Smooth muscle cell (in vitro differentiated cells): ENCODE measurements at regions not wholly inside any gene's neighbourhood (a gene's known extent, or its start where the extent isn't known, plus 50 kb on each side); places are given as distances from the start of the nearest gene placed in this dataset.

ENCODE experiments used
- DNase-seq: peaks from one replicate; lab custom pipeline; 2025; ENCODE audit not compliant: unreplicated experiment; lab: John Stamatoyannopoulos, UW
- H2AFZ ChIP-seq: fragments of 200-600 bp; sonication (generic); 2 replicates; pipeline ENCODE4 v1.6.0; 2016; ENCODE audit warnings: antibody characterized with exemption, low read depth, mild to moderate bottlenecking
- H3F3A ChIP-seq: fragments of 200-600 bp; sonication (generic); 2 replicates; pipeline ENCODE4 v1.6.0; 2017; ENCODE audit warnings: antibody characterized with exemption, low read depth
- H3K27ac ChIP-seq: fragments of 200-600 bp; sonication (generic); 2 replicates; pipeline ENCODE4 v1.5.1; 2016; ENCODE audit warnings: low read depth, mild to moderate bottlenecking
- H3K27me3 ChIP-seq: fragments of 200-600 bp; sonication (generic); 2 replicates; pipeline ENCODE4 v1.6.1; 2016; ENCODE audit warnings: low read depth, mild to moderate bottlenecking
- H3K36me3 ChIP-seq: fragments of 200-600 bp; sonication (generic); 2 replicates; pipeline ENCODE4 v1.5.1; 2016; ENCODE audit warnings: low read depth
- H3K4me1 ChIP-seq: fragments of 200-600 bp; sonication (generic); 2 replicates; pipeline ENCODE4 v1.5.1; 2016; ENCODE audit warnings: low read depth
- H3K4me2 ChIP-seq: fragments of 200-600 bp; sonication (generic); 2 replicates; pipeline ENCODE4 v1.6.0; 2016; ENCODE audit warnings: mild to moderate bottlenecking
- H3K4me3 ChIP-seq: fragments of 200-600 bp; sonication (generic); 2 replicates; pipeline ENCODE4 v1.5.1; 2016; ENCODE audit warnings: mild to moderate bottlenecking
- H3K79me2 ChIP-seq: fragments of 200-600 bp; sonication (generic); 2 replicates; pipeline ENCODE4 v1.6.0; 2016; ENCODE audit warnings: low read depth, mild to moderate bottlenecking
- H3K9ac ChIP-seq: fragments of 200-600 bp; sonication (generic); 2 replicates; pipeline ENCODE4 v1.6.0; 2016; ENCODE audit warnings: low read depth
- H3K9me3 ChIP-seq: fragments of 200-600 bp; sonication (generic); replicated peaks from 2 replicates; pipeline ENCODE4 v1.5.1; 2016; ENCODE audit warnings: low read depth
- H4K20me1 ChIP-seq: fragments of 200-600 bp; sonication (generic); 2 replicates; pipeline ENCODE4 v1.6.0; 2016; ENCODE audit warnings: low read depth
- WGBS: methylation state at CpG from one replicate; pipeline ENCODE4 v1.1.7; 2016; ENCODE audit warnings: low lambda C conversion rate; 5-methylcytosine and 5-hydroxymethylcytosine counted together
- TF ChIP-seq, protein P1 (sequence below): fragments of 200-600 bp; sonication (generic); IDR thresholded peaks from 2 replicates; pipeline ENCODE4 v1.5.1; 2017; ENCODE audit warnings: borderline replicate concordance, mild to moderate bottlenecking, antibody characterized with exemption; ENCODE audit not compliant: insufficient read depth, poor library complexity, severe bottlenecking

GRCh38 chr2:145740302-145740701 is 1220.4 kb upstream of the ZEB2 start:
- DNase-seq = no peak

DNA sequence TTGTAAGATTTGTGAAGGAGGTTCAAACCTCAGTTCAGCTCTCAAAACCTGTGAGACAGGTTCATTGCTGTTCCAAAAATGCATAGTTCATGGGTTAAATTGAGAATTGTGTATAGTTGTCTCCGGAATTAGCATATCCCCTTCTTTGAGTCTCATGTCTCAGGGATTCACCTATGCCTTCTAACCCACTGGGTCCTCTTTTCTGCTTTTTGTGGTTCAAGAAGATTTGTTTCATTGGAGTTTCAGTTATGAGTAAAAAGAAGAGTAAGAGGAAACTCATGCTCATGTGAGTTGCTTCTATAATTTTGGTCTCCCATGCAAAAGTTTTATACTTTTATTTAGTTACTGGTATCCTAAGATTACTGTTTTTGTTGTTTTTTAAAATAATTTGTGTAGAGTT is 1219.8 kb upstream of the ZEB2 start:
- H3K9ac ChIP-seq = no peak overlapping the region
- no peak for DNase-seq
- no peaks in the 10 kb centered on the region for H3F3A ChIP-seq
- no peak overlapping the region for H3K4me3 ChIP-seq
- no peak overlapping the region for H2AFZ ChIP-seq
- H3K27me3 ChIP-seq = no peaks in the 10 kb centered on the region
- H3K4me2 ChIP-seq = no peak overlapping the region
- H4K20me1 ChIP-seq = no peaks in the 10 kb centered on the region
- H3K27ac ChIP-seq = no peak overlapping the region
- H3K79me2 ChIP-seq = no peaks in the 10 kb centered on the region
- H3K9me3 ChIP-seq = no peaks in the 10 kb centered on the region
- 92% methylated on average over 1 of the region's 1 CpG for WGBS
- H3K36me3 ChIP-seq = no peaks in the 10 kb centered on the region
- no peaks in the 10 kb centered on the region for H3K4me1 ChIP-seq
- TF ChIP-seq, protein P1, sequence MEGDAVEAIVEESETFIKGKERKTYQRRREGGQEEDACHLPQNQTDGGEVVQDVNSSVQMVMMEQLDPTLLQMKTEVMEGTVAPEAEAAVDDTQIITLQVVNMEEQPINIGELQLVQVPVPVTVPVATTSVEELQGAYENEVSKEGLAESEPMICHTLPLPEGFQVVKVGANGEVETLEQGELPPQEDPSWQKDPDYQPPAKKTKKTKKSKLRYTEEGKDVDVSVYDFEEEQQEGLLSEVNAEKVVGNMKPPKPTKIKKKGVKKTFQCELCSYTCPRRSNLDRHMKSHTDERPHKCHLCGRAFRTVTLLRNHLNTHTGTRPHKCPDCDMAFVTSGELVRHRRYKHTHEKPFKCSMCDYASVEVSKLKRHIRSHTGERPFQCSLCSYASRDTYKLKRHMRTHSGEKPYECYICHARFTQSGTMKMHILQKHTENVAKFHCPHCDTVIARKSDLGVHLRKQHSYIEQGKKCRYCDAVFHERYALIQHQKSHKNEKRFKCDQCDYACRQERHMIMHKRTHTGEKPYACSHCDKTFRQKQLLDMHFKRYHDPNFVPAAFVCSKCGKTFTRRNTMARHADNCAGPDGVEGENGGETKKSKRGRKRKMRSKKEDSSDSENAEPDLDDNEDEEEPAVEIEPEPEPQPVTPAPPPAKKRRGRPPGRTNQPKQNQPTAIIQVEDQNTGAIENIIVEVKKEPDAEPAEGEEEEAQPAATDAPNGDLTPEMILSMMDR = no peak

More at GRCh38 chr2:145740302-145740701, 1220.4 kb upstream of the ZEB2 start:
- Histone ChIP-seq H3F3A (no peaks in the 10 kb centered on the region), H4K20me1 (no peaks in the 10 kb centered on the region), H3K9ac (no peak overlapping the region), H3K4me2 (no peak overlapping the region), H3K79me2 (no peaks in the 10 kb centered on the region), H3K27ac (no peak overlapping the region), H3K36me3 (no peaks in the 10 kb centered on the region), H2AFZ (no peak overlapping the region), H3K27me3 (no peaks in the 10 kb centered on the region), H3K4me3 (no peak overlapping the region), H3K9me3 (no peaks in the 10 kb centered on the region), H3K4me1 (no peaks in the 10 kb centered on the region)
- TF ChIP-seq, protein P1 = no peak
- WGBS = 72% methylated on average over 3 of the region's 3 CpGs

GRCh38 chr2:145736871-145737270 is 1217.0 kb upstream of the ZEB2 start:
- TF ChIP-seq, protein P1 = no peak
- H3F3A ChIP-seq = no peaks in the 10 kb centered on the region
- no peak overlapping the region for H3K4me2 ChIP-seq
- no peaks in the 10 kb centered on the region for H3K4me1 ChIP-seq
- no peaks in the 10 kb centered on the region for H3K9me3 ChIP-seq
- no peaks in the 10 kb centered on the region for H3K36me3 ChIP-seq
- no peak for DNase-seq
- H3K9ac ChIP-seq = no peak overlapping the region
- no peaks in the 10 kb centered on the region for H4K20me1 ChIP-seq
- no peak overlapping the region for H3K27ac ChIP-seq
- no peaks in the 10 kb centered on the region for H3K27me3 ChIP-seq
- no peaks in the 10 kb centered on the region for H3K79me2 ChIP-seq
- no peak overlapping the region for H2AFZ ChIP-seq
- WGBS = 80% methylated on average over 1 of the region's 1 CpG
- H3K4me3 ChIP-seq = no peak overlapping the region

GRCh38 chr2:145731467-145731866 is 1211.5 kb upstream of the ZEB2 start:
- no peak for DNase-seq
- Histone ChIP-seq H3K4me2 (no peak overlapping the region), H3K27ac (no peak overlapping the region), H3K36me3 (no peaks in the 10 kb centered on the region), H3K4me3 (no peak overlapping the region), H3F3A (no peaks in the 10 kb centered on the region), H3K9me3 (no peaks in the 10 kb centered on the region), H4K20me1 (no peaks in the 10 kb centered on the region), H2AFZ (no peak overlapping the region), H3K27me3 (no peaks in the 10 kb centered on the region), H3K4me1 (no peaks in the 10 kb centered on the region), H3K79me2 (no peaks in the 10 kb centered on the region), H3K9ac (no peak overlapping the region)
- TF ChIP-seq, protein P1 = no peak
- 98% methylated on average over 4 of the region's 4 CpGs for WGBS
